B cell (primary cell): ENCODE measurements at regions not wholly inside any gene's neighbourhood (a gene's known extent, or its start where the extent isn't known, plus 50 kb on each side); places are given as distances from the start of the nearest gene placed in this dataset.

Source experiments
- CTCF ChIP-seq: fragments of 200-600 bp; IDR thresholded peaks from one replicate; pipeline ENCODE4 v1.8.0; 2022; ENCODE audit warnings: antibody characterized with exemption, mild to moderate bottlenecking
- EZH2 ChIP-seq: IDR thresholded peaks from 2 replicates; pipeline ENCODE4 v1.6.1; 2012; ENCODE audit warnings: borderline replicate concordance, low read depth, mild to moderate bottlenecking, moderate library complexity, low read length; ENCODE audit not compliant: insufficient read depth, poor library complexity, severe bottlenecking

- no peak for TF ChIP-seq CTCF
- TF ChIP-seq EZH2 = no peak
Measured at GRCh38 chr1:94667818-94668217, 126.3 kb upstream of the F3 start.
